DMS53 treated with DMSO at 0.1 percent for 48 hours (cell line): ENCODE measurements at regions not wholly inside any gene's neighbourhood (a gene's known extent, or its start where the extent isn't known, plus 50 kb on each side); places are given as distances from the start of the nearest gene placed in this dataset.

Experiments used
- DNase-seq: peaks from one replicate; lab custom pipeline; 2025; ENCODE audit not compliant: unreplicated experiment; lab: John Stamatoyannopoulos, UW

- peak; percentile 68 for DNase-seq
These were observed 423.3 kb upstream of the MAF start for GRCh38 chr16:80023865-80024264.

GRCh38 chr16:80019395-80019794 lies 418.9 kb upstream of the MAF start:
- DNase-seq = no peak

- DNase-seq = no peak
These were observed 417.9 kb upstream of the MAF start for GRCh38 chr16:80018466-80018865.

GRCh38 chr16:80016731-80017326 lies 416.3 kb upstream of the MAF start:
- DNase-seq = no peak

- no peak for DNase-seq
These were observed 415.0 kb upstream of the MAF start for GRCh38 chr16:80015566-80015965.

DNA sequence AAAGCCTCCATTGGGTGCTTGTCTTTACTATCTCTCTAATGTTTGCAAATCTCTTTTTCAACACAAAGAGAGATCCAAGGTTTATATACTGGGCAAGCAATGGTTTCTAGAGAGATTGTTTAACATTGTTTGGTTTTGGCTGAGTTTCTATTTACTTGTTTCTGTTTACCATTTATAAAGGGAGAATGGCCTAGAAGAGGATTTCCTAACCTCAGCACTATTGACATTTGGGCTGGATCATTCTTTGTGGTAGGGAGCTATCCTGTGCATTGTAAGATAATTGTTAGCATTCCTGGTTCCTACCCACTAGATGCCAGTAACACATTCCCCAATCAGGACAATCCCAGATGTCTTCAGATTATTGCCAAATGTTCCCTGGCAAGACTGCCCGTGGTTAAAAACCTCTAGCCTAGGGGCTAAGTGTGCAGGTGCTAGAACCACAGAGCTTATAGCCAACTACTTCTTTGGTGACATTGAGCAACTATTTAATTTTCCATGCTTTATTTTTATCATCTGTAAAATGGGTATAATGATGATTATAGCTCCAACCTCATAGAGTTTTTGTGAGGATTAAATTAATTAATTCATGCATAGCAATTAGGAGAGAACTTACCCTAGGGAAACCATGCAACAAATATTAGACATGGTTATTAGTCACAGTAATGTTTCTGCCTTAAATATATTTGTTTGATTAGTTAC lies 413.9 kb upstream of the MAF start:
- peak; percentile 77 for DNase-seq

DNA sequence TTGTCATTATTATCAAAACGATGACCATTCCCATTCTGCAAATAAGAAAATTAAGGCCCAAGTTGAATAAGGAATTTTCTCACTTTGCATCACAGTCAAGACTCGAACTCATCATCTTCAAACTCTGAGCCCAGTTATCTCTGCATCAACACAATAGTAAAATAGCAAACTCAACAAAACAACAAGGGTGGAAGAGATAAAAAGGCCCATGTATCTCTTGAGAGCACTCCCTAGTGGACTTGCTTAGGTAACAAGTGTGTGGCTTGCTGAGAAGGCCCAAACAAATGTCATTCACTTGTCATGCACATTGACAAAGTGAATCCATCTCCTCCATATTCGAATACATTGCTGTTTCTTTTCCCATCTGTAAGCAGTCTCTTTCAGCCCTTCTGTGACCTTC lies 412.0 kb upstream of the MAF start:
- DNase-seq = no peak

DNA sequence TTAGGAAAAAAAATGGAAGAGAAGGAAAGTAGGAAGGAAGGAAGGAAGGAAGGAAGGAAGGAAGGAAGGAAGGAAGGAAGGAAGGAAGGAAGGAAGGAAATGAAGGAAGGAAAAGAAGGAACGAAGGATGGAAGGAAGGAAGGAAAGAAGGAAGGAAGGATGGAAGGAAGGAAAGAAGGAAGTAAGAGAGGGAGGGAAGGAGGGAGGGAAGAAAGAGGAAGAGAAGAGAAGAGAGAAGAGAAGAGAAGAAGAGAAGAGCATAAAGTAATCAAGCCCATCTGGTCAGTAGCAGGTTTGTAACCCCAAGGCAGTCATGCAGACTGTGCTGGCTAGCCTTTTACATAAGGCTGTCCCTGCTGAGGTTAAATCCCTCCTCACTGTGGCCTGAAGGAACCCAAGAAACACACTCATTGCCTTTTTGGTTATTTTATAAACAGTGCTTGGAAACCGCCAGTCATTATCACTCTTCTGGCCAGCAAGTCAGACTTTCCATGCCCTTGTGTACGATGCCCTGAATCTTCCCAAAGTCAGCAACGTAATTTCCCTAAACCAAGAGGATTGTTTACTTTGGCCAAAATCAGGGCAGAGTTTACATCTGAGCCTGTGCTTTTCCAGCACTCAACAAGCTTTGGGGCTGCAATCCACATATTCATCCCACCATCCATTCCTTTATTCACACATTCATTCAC lies 409.6 kb upstream of the MAF start:
- no peak for DNase-seq

- no peak for DNase-seq
These were observed 408.3 kb upstream of the MAF start for GRCh38 chr16:80008857-80009256.

GRCh38 chr16:80007231-80007630 lies 406.7 kb upstream of the MAF start:
- no peak for DNase-seq

- DNase-seq = peak; percentile 31
These were observed 406.0 kb upstream of the MAF start for GRCh38 chr16:80006241-80007215.

DNA sequence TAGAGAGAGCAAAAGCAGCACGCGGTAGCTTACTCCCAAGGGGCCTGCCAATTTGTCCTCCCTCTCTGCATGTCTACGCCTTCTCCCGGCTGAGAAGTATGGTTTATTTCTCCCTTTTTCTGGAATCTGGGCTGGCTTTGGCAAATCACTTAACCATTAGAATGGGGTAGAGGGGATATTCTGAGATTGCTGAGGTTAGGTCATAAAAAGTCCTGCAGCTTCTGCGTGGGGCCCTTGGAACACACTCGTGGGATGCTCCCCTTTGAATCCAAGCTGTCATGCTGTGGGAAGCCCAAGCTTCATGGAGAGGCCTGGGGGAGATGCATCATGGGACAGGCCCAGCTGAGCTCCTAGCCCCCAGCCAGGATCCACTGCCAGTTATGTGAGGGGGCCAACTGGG lies 403.6 kb upstream of the MAF start:
- no peak for DNase-seq

- DNase-seq = no peak
These were observed 401.7 kb upstream of the MAF start for GRCh38 chr16:80002261-80002660.

DNA sequence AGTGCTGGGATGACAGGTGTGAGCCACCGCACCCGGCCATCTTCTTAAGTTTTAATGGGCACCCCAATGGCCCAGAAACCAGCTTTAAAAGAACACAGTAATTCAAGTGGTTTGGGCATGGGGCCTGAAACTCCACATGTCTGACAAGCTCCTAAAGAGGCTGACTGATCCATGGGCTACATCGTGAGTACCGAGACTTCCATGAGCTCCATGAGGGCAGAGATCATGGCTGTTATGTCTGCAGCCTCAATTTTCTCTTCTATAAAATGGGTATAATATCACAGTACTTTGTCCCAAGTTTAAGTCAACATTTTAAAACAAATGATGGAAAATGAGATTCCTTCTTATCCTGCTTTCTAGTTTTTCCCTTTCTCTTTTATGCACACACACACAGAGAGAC lies 397.6 kb upstream of the MAF start:
- no peak for DNase-seq

DNA sequence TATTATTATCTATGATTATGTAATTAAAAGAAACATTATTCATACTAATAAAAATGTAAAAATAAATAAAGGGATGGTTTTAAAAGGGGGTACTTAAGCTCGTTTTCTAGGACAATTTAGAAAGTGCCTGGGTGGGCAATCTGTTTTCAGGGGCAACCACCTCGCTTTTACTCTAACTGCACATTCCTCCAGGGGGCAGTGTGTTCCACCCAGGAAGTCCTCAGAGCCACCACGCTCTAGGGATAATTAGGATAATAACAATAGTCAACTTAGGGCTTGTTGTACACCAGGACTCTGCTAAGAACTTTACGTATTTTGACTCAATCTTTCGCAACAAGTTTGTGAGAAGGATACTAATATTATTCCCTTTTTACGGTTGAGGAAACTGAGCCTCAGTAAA lies 396.7 kb upstream of the MAF start:
- peak; percentile 4 for DNase-seq

DNA sequence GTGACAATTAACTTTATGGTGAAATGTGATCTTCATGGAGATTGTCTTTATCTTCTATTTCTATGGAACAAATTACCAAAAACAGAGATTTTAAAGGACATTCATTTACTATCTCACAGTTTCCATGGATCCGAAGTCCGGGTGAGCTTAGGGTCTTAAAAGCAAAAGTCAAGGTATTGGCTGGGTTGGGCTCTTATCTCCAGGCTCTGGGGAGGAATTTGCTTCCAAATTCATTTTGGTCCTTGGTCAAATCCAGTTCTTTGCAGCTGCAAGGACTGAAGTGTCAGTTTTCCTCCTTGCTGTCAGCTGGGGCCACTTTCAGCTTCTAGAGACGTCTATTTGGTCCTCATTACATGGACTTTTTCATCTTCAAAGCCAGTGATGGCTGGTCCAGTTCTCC lies 395.8 kb upstream of the MAF start:
- no peak for DNase-seq

DNA sequence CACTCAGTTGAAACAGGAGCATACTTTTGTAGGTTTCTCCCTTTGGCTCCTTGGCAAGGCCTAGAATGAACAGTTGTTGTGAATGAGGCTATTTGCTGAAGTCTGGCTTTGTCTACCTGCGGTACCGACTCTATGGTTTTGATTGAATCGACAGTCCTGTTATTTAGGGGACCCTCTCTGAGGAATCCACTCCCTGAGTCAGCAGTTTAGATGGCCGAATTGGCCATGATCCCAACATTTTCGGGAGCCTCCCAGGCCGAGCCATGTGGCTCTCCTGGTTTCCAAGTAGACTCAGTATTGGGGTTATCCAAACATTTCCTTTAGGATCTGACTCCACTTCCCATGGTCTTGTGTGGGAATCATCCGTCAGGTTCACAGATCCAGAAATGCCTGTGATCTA lies 394.8 kb upstream of the MAF start:
- DNase-seq = no peak

DNA sequence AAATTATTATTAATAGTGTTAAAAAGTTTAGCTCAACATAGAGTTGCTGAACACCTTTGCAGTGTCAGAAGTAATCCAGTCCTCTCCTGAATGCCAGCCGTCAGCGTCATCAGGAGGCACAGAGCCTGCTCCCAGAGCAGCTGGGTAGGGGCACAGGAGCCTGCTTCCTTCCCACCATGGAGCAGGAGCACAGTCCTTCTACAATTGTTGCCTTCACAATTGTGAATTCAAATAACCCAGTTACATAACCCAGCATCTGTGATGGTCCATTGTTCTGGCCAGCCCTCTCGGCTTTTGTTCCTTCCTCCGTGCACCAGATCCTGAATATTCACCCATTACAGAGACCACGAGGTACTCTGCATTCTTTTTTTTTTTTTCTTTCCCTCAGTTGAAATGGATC lies 393.9 kb upstream of the MAF start:
- no peak for DNase-seq

DNA sequence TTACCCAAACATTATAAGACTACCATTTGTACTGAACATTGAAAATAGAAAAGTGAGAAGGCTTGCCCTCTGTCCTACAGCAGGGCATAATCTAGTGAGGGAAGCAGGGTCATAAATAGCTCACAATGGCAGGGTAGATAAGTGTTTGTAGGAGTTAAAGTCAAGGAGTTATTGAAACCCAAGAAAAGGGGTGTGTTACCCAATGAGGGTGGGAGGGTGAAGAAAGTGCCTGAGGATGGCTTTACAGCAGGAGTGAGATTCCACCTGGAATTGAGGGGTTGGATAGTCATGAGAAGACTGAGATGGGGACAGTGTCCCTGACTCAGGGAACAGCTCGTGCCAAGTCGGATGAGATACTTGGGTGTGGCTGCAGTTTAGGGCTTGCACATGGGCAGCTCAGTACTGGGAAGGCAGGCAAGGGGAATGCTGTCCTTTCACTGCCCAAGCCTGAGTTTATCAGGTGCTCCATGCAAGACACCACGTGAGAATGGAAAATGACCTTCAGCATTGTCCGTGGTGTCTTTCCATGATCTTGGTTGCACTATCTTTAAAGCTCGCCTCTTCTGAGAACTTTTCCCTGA lies 393.2 kb upstream of the MAF start:
- no peak for DNase-seq

GRCh38 chr16:79991969-79992368 lies 391.4 kb upstream of the MAF start:
- no peak for DNase-seq

DNA sequence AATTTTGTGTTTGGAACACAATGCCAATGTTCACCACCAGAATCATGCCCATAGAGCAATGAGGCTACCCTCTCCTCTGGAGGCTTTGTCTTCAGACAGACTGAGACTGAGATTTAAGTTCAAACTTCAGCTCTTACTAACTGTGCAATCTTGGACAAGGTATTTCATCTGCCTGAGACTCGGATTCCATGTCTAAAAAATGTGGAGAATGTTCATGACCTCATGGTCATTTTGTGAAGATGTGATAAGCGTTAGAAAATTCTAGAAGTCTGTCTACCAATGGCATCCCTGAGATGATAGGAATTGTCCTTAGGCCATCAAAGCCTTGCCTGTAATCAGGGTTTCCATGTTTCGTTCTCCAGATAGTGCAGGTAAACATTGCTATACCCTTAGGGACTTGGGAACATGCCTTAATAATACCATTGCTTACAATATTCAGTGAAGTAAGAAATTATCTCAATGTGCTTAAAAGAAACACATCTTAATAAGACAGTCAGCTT lies 388.2 kb upstream of the MAF start:
- no peak for DNase-seq
